Stimulated activated CD4-positive, alpha-beta T cell treated with anti-CD3 and anti-CD28 coated beads, Interleukin-2, amount 100 ng/mL, for 4 hours (primary cell): ENCODE measurements at regions not wholly inside any gene's neighbourhood (a gene's known extent, or its start where the extent isn't known, plus 50 kb on each side); places are given as distances from the start of the nearest gene placed in this dataset.

Experiments used
- DNase-seq: peaks from one replicate; pipeline ENCODE4 v3.0.0-alpha.2; 2020; ENCODE audit warnings: low read depth

- no peak for DNase-seq
Measured at GRCh38 chr15:62708470-62708869, 334.1 kb upstream of the TPM1 start.

- no peak for DNase-seq
Measured at GRCh38 chr15:62709261-62709660, 333.3 kb upstream of the TPM1 start.

- DNase-seq: peak; percentile 1
Measured at GRCh38 chr15:62711691-62712454, 330.7 kb upstream of the TPM1 start.

- no peak for DNase-seq
Measured at GRCh38 chr15:62712455-62712839, 330.1 kb upstream of the TPM1 start.

GRCh38 chr15:62715946-62716345, 326.6 kb upstream of the TPM1 start:
- DNase-seq: no peak

GRCh38 chr15:62717496-62717895, 325.1 kb upstream of the TPM1 start:
- DNase-seq: no peak

GRCh38 chr15:62719316-62719715, 323.2 kb upstream of the TPM1 start:
- no peak for DNase-seq

GRCh38 chr15:62722237-62722636, 320.3 kb upstream of the TPM1 start:
- no peak for DNase-seq

GRCh38 chr15:62726461-62726860, 316.1 kb upstream of the TPM1 start:
- DNase-seq: no peak

GRCh38 chr15:62727501-62727900, 315.0 kb upstream of the TPM1 start:
- no peak for DNase-seq

GRCh38 chr15:62730825-62731224, 311.7 kb upstream of the TPM1 start:
- DNase-seq: no peak

GRCh38 chr15:62732078-62732477, 310.5 kb upstream of the TPM1 start:
- no peak for DNase-seq

GRCh38 chr15:62734706-62735105, 307.8 kb upstream of the TPM1 start:
- no peak for DNase-seq

- no peak for DNase-seq
Measured at GRCh38 chr15:62736756-62737155, 305.8 kb upstream of the TPM1 start.

- DNase-seq: no peak
Measured at GRCh38 chr15:62737551-62737950, 305.0 kb upstream of the TPM1 start.

- DNase-seq: no peak
Measured at GRCh38 chr15:62739082-62739481, 303.5 kb upstream of the TPM1 start.

GRCh38 chr15:62739507-62739906, 303.0 kb upstream of the TPM1 start:
- no peak for DNase-seq

- no peak for DNase-seq
Measured at GRCh38 chr15:62740141-62741004, 302.2 kb upstream of the TPM1 start.

- DNase-seq: no peak
Measured at GRCh38 chr15:62741106-62741505, 301.4 kb upstream of the TPM1 start.

GRCh38 chr15:62742409-62743171, 300.0 kb upstream of the TPM1 start:
- DNase-seq: peak; percentile 8

GRCh38 chr15:62745621-62746225, 296.8 kb upstream of the TPM1 start:
- no peak for DNase-seq

- DNase-seq: no peak
Measured at GRCh38 chr15:62748196-62748595, 294.4 kb upstream of the TPM1 start.
